Mammary epithelial cell (primary cell): ENCODE measurements at regions not wholly inside any gene's neighbourhood (a gene's known extent, or its start where the extent isn't known, plus 50 kb on each side); places are given as distances from the start of the nearest gene placed in this dataset.

Experiments
- CTCF ChIP-seq, 2 donors: IDR thresholded peaks in 1 of 2; conservative IDR thresholded peaks in 1 of 2; 2 replicates each; pipeline ENCODE4 v1.5.1; 2011 to 2012; ENCODE audit warnings: inconsistent platforms in 2 of 2, low read length in 2 of 2, mild to moderate bottlenecking in 2 of 2, control low read depth in 1 of 2, low read depth in 1 of 2; ENCODE audit not compliant: insufficient read depth in 1 of 2; ENCODE audit errors: extremely low read depth in 1 of 2
- EZH2 ChIP-seq: IDR thresholded peaks from 2 replicates; pipeline ENCODE4 v1.6.1; 2012; ENCODE audit warnings: low read length, inconsistent platforms, borderline replicate concordance

DNA sequence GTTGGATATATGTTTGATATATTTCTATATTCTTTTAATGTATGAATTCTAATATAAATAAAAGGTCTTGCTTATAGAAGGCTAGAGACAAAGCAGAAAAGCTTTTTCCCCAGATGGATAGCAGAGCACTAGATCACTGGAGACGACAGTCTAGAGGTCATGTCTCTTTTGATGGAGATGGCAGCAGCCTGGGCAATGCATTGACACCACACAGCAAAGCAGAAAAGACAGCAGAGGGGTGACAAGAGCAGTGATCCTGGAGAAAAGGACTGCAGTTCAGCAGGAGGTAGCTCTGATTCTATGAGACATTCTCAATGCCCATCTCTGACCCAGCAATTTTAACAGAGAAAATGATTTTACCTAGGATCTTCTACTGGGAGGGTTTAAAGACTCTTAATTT lies 210.6 kb downstream of the DTHD1 start:
- TF ChIP-seq CTCF (conservative IDR thresholded peaks at IDR 0.05 in 1 of 2, IDR thresholded peaks at IDR 0.05 in 1 of 2; ENCODE audit: extremely low read depth in 1 of 2, insufficient read depth in 1 of 2, low read depth in 1 of 2, low read length in 2 of 2) (no peak), EZH2 (no peak)
